SW480 (cell line): ENCODE measurements at regions not wholly inside any gene's neighbourhood (a gene's known extent, or its start where the extent isn't known, plus 50 kb on each side); places are given as distances from the start of the nearest gene placed in this dataset.
A peak's percentile ranks its signal among the peaks of the same experiment; 100 is the strongest.
"Not testable (repeated sequence)": the region's sequence is repeated elsewhere in the genome, so short reads cannot be mapped to it uniquely, and the experiment has no call there.

Experiments used
- DNase-seq: peaks from one replicate; pipeline ENCODE4 v3.0.0-alpha.2; 2016; ENCODE audit warnings: low spot score

DNA sequence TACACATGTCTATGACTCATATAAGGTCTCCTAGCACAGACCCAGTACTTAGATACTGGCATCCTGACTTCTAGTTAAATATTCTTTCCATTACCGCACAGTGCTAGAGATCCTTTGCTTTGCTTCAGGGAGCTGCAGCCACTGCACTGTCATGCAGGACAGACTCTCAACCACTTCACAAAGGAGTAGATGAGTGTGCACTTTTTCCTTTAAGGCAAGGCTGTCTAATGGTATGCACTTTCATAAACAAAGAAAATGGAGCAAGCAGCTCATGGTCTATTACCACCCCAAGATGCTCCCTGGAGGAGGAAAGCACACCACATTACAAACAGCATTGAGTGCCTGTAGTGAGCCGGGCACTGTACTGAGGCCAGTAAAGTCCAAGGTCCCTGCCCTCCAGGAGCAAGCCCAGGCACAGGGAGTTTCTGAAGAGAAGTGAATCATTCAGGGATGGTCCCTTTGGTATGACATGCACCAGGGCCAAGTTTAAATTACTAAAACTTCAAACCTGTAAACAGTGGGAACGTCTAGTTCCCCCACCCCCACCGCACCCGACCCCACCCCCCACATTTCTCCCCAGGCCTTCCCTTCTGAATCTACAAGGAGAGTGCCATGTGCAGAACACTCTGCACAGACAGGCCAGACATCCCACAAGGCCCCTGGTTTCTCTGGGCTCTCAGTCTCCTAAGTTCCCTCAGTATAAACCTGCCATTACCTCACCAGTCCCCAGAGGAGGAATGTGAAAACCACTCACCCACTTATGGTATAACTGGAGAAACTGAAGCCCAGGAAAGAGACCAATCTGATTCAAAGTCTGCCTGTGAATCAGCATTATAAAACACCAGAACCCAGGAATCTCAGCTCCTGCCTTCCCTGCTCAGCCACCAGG is 107.8 kb upstream of the BCL6 start:
- DNase-seq, result no peak

GRCh38 chr3:187855131-187855530 is 109.9 kb upstream of the BCL6 start:
- DNase-seq, result no peak

- DNase-seq, result no peak
These were observed 111.3 kb upstream of the BCL6 start for GRCh38 chr3:187856555-187856954.

DNA sequence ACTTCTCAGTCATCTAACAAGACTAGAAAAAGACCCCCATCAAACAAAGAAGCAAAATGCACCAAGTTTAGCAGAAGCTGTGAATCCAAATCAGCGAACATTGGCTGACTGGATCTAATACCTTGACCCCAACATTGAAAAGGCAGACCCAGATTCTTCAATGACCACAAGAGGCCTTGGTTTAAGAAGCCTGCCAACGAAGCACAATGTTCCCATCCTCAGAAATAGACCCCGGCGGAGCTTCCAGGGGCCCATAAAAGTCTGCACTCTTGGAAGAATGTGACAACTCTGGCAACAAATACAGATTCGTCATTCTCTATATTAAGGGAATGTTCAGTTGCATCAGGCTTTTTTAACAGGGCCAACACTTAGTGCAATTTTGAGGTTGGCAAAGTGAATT is 112.8 kb upstream of the BCL6 start:
- no peak for DNase-seq

DNA sequence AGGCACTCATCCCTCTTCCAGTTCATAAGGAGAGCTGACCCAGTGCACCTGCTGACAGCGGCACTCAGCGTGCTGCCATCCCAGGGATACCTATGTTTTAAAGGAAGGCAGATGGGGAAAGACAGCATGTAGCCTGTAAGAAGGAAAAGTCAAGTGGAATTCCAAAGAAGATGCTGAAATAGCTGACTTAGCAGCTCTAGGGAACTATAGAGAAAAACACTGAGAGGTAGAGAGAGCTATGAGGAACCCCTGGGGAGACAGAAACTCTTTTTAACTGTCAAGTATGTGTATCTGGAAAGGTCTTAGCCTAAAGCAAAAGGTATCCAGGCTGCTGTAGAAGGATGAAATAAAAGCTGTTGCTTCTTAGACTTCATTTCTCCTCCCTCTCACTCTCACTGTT is 113.4 kb upstream of the BCL6 start:
- DNase-seq, result no peak

DNA sequence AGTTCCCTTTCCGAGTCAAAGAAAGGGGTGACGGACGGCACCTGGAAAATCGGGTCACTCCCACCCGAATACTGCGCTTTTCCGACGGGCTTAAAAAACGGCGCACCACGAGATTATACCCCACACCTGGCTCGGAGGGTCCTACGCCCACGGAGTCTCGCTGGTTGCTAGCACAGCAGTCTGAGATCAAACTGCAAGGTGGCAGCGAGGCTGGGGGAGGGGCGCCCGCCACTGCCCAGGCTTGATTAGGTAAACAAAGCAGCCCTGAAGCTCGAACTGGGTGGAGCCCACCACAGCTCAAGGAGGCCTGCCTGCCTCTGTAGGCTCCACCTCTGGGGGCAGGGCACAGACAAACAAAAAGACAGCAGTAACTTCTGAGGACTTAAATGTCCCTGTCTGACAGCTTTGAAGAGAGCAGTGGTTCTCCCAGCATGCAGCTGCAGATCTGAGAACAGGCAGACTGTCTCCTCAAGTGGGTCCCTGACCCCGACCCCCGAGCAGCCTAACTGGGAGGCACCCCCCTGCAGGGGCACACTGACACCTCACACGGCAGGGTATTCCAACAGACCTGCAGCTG is 117.5 kb upstream of the BCL6 start:
- not testable (repeated sequence) for DNase-seq

DNA sequence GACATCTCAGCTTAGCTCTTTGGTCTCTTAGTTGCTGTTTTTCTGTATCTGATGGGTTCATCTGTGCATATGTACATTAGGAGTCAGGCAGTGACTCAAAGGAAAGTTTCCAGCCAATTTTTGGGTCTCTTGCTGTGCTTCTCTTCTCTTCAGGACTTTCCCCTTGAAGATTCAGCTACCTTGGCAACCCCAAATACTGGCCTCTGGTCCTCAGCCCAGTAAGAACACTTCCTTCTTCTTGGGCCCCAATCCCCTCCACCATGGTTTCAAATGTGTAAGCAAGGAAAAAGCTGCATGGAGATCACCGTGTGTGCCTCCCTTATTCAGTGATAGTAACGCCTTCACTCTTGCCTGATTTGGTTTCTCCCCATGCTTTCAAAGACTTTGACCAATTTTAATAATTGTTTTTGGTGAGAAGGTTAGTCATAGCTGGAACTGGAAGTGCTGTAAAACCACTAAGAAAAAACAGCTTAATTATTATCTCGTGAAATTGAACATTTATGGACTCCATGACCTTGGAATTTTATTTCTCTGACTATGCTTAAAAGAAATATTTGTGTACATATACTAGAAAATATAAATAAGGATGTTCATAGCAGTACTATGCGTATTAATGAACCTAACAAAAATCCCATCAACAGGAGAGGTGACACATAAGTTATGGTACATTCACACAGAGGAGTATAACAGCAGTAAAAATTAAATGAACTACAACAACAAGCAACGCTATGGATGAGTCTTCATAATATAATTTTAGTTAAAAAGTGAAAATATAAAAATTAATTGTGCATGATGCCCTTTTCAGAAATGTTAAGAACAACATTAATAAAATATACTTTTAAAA is 125.3 kb upstream of the BCL6 start:
- DNase-seq, result no peak

- no peak for DNase-seq
These were observed 125.9 kb upstream of the BCL6 start for GRCh38 chr3:187871204-187871591.

- DNase-seq, result no peak
These were observed 126.6 kb upstream of the BCL6 start for GRCh38 chr3:187871848-187872247.

DNA sequence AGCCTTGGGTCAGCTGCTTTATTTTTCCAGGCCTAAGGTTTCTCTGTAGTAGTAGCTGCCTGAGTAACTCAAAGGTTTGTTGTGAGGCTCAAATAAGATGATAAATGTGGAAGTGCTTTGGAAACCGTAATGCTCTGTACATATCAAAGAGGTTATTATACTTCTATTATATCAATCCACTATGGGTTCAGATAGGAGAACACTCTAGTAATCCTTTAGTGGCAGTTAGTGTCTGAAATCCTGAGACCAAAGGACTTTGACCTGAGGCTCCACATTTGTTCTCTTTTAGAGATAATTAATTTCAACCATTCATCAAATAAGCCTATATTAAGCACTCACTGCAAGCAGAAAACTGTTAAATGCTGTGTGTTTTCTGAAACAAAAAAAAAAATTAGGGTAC is 128.6 kb upstream of the BCL6 start:
- DNase-seq, result no peak

GRCh38 chr3:187875863-187876262 is 130.6 kb upstream of the BCL6 start:
- no peak for DNase-seq

DNA sequence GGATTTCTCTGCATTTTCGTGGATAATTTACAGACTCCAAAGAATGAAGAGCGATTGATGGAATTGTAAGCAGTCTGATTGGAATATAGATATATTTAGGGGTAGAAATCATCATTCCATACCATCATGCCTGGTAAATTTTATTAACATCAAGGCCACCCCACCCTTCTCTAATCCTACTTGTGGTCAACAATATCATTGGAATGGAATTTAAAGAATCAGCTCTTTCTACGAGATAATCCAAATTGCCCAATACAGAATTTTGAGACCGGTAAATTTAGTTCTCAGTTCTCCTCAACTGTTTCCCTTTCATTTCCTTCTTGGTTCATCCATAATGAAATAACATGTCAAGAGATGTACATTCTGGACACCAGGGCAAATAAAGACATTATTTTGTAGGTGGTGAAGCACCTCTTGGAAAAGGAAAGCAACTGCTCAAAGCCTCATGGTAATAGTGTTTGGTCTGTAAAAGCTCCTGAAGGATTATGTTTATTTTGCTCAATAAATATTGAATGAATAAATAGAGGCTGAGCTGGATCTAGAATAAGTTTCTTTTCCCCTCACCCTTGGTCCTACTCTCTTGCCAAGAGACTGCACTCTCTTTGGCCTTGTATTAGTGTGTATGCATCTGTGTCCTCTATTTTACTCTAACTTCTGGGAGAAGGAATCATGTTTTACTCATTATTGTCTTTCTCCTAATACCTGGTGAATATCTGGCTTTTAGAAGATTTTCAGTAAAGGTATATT is 133.7 kb upstream of the BCL6 start:
- peak; percentile 36 for DNase-seq

DNA sequence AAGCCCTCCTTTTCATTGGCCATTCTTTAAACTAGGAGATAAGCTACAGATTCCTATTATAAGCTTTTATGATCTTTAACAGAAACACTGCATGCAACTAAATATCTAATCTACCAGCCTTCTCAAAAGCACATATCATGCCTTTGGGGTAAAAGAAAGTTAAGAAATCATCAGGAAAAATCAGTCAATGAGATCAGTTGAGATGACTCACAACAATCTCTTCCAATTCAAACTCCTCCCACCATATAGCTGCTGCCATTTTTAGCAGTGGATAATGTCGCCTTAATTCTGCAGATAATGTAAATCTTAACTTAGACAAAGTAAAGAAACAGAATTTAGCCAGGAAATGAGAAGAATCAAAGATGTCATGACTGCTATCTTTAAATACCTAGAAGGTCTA is 135.2 kb upstream of the BCL6 start:
- DNase-seq, result no peak

DNA sequence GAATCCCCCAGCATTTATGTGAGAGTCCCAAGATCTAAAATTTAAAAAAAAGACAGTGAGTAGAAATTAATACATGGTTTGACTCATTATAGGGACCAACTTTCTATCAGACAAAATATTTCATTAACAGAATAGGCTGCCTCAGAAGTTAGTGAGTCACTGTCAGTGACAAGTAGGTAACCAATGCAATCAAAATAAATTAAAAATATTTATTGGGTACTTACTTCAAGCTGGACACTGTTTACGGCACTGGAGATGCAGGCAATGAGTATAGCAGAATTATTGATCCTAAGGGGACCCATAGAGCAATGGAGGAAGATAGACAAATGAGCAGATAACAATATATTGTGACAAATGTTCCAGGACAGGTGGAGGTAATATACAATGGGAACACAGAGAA is 135.6 kb upstream of the BCL6 start:
- no peak for DNase-seq

- DNase-seq, result no peak
These were observed 143.4 kb upstream of the BCL6 start for GRCh38 chr3:187888701-187889100.

DNA sequence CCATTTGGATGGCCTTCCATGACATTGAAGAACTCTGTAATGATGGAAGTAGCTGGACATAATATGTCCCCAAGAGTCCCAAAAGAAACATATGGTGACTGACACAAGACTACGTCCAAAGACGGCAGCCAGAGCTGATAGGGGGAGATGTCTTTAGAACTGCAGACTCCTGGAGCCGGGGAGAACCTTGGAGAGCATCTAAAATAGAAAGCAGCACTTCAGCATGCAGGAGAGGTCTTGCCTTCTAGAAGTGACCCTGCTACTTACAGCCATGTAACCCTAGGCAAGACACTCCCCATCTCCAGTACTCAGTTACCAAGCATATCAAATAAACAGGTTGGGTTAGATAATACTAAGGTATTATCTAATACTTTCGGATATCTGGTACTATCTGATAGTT is 143.8 kb upstream of the BCL6 start:
- no peak for DNase-seq

DNA sequence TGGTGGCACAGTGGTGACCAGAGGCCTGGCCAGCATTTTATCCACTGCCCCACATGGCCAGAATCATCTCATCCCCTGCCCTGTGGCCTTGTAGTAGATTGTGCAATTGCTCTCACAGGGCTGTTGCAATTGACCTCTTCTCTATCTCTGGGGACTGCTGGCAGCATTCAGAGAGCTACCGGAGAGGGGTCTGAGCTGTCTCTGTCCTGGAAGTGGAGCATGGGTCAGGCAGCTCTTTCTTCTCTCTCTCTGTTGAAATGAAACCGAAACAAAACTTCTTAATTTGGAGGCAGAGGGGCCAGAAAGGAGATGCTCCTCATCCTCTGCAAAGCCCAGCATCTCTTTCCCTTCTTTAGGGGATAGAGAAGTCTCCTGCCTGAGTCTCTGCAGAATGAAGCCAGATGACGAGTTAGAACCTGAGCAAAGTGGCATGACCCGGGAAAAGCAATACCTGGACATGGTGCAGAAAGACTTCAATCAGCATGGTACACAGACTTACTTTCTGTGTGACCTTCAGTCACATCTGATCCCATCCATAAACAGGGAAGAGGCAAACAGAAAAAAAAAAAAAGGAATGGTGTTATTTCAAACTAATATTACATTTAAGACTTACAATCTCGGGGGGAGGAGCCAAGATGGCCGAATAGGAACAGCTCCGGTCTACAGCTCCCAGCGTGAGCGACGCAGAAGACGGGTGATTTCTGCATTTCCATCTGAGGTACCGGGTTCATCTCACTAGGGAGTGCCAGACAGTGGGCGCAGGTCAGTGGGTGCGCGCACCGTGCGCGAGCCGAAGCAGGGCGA is 144.5 kb upstream of the BCL6 start:
- peak; percentile 18 for DNase-seq

- DNase-seq, result not testable (repeated sequence)
These were observed 145.1 kb upstream of the BCL6 start for GRCh38 chr3:187890405-187890752.

GRCh38 chr3:187896646-187897045 is 151.4 kb upstream of the BCL6 start:
- no peak for DNase-seq

- no peak for DNase-seq
These were observed 154.0 kb upstream of the BCL6 start for GRCh38 chr3:187899246-187899645.

DNA sequence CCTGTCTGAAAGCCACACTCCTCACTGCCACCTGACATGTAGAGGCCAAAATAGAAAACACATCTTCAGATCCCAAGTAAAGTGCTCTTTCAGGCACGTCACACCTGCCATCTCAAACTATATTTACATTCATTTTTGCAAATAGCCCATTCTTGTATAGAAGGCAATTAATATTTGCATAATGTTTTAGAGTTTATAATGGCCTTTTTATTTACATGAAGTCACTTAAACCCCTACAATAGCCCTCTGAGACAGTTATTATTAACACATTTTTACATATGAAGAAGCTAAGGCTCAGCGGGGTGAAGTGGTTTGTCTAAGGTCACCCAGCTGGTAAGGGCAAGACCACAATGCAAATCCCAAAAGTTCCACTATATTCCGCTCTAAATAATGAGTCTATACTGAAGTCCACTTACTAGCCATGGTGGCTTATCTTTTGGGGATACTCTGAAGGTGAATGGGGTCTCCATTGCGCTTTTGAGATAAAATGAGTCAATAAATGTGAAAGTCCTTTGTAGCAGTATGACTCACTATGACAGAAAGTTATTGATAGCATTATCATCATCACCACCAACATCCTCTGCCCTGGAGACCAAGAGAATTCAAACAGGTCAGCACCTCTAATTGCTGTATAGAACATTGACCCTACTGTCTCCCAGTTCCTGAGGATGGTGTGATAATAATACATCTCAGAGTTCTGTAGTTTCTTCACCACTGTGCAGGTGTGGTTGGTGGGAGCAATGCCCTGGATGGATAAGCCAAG is 155.9 kb upstream of the BCL6 start:
- DNase-seq, result no peak
